Right cardiac atrium (tissue), 5 donors: ENCODE measurements at regions not wholly inside any gene's neighbourhood (a gene's known extent, or its start where the extent isn't known, plus 50 kb on each side); places are given as distances from the start of the nearest gene placed in this dataset.
"Not testable (repeated sequence)": the region's sequence is repeated elsewhere in the genome, so short reads cannot be mapped to it uniquely, and the experiment has no call there.

Source experiments
- ATAC-seq, 2 donors: fragments of 200-7000 bp; cut with Tn5 transposase; one replicate each; pipeline versions ENCODE4 v1.8.0 to v1.9.1; 2020; ENCODE audit warnings: moderate library complexity in 2 of 2, mild to moderate bottlenecking in 1 of 2
- DNase-seq, 3 donors: peaks; one replicate each; pipeline ENCODE4 v3.0.0-alpha.2; 2020
- H3K27ac ChIP-seq: one replicate; pipeline ENCODE4 v1.5.1; 2013; ENCODE audit warnings: mild to moderate bottlenecking, low read length, control low read depth, moderate library complexity
- H3K27me3 ChIP-seq: one replicate; pipeline ENCODE4 v1.6.1; 2013; ENCODE audit not compliant: control insufficient read depth, insufficient read depth
- H3K4me1 ChIP-seq: one replicate; pipeline ENCODE4 v1.6.1; 2013; ENCODE audit warnings: low read length; ENCODE audit not compliant: control insufficient read depth, insufficient read depth
- H3K4me3 ChIP-seq: one replicate; pipeline ENCODE4 v1.5.1; 2013; ENCODE audit warnings: low read length, control low read depth
- H3K9me3 ChIP-seq: one replicate; pipeline ENCODE4 v1.6.1; 2013; ENCODE audit warnings: low read length; ENCODE audit not compliant: control insufficient read depth
- WGBS: extraction: QIAGEN DNeasy Blood & Tissue Kit; methylation state at CpG from one replicate; pipeline ENCODE4 v1.1.7; 2013; 5-methylcytosine and 5-hydroxymethylcytosine counted together
- intact Hi-C, 4 donors: fragments of 100-400 bp; cut with DNase I; formaldehyde crosslinking; loops; one replicate each; pipeline versions ENCODE4 v1.11.0 to v1.14.0; 2022 to 2023
- donor health status: healthy with polysubstance abuse.
- donor health status: DM: no; HTN: yes; CAD: no.
- donor health status: DM: no; HTN: no; CAD: no.
- donor health status: DM: no; HTN: yes; CAD: no; lungs with severe emphysema.
- donor health status: DM: yes; HTN: yes; CAD: no.

GRCh38 chr14:44385296-44385695 lies 121.8 kb downstream of the FSCB start:
- intact Hi-C loops, H3K4me3 ChIP-seq, H3K4me1 ChIP-seq, H3K27ac ChIP-seq, DNase-seq, ATAC-seq, H3K9me3 ChIP-seq, H3K27me3 ChIP-seq: not testable (repeated sequence)
- 87% methylated on average over 6 of the region's 6 CpGs for WGBS

GRCh38 chr14:44384601-44385293 lies 122.3 kb downstream of the FSCB start:
- 95% methylated on average over 38 of the region's 38 CpGs for WGBS
- intact Hi-C loops, H3K27ac ChIP-seq, ATAC-seq, H3K4me1 ChIP-seq, H3K4me3 ChIP-seq, H3K9me3 ChIP-seq, H3K27me3 ChIP-seq: not testable (repeated sequence)
- DNase-seq = peak in 2 of 3 donors; percentile 35 to 50

GRCh38 chr14:44384093-44384492 lies 123.0 kb downstream of the FSCB start:
- ATAC-seq (no peak), DNase-seq (no peak)
- Histone ChIP-seq H3K9me3 (no peaks in the 10 kb centered on the region), H3K4me3 (no peak overlapping the region), H3K4me1 (no peaks in the 10 kb centered on the region), H3K27me3 (no peaks in the 10 kb centered on the region), H3K27ac (no peak overlapping the region)
- 66% methylated on average over 5 of the region's 5 CpGs for WGBS
- intact Hi-C loops = no loop called here

GRCh38 chr14:44383636-44384035 lies 123.4 kb downstream of the FSCB start:
- H3K27ac ChIP-seq = no peak overlapping the region
- intact Hi-C loops = no loop called here
- DNase-seq = no peak
- H3K9me3 ChIP-seq = no peaks in the 10 kb centered on the region
- H3K27me3 ChIP-seq = no peaks in the 10 kb centered on the region
- H3K4me1 ChIP-seq = no peaks in the 10 kb centered on the region
- ATAC-seq = peak in 1 of 2 donors; percentile 29
- H3K4me3 ChIP-seq = no peak overlapping the region

- H3K27ac ChIP-seq = no peak overlapping the region
- peak; percentile 20 to 53 (median 24) for DNase-seq
- no peak overlapping the region for H3K4me3 ChIP-seq
- 53% methylated on average over 5 of the region's 5 CpGs for WGBS
- H3K4me1 ChIP-seq = no peaks in the 10 kb centered on the region
- H3K27me3 ChIP-seq = no peaks in the 10 kb centered on the region
- ATAC-seq = peak in 1 of 2 donors; percentile 57
- H3K9me3 ChIP-seq = no peaks in the 10 kb centered on the region
- intact Hi-C loops = no loop called here
Observed at GRCh38 chr14:44379292-44379977, 127.6 kb downstream of the FSCB start.

- 77% methylated on average over 1 of the region's 1 CpG for WGBS
- no peaks in the 10 kb centered on the region for H3K9me3 ChIP-seq
- no peak overlapping the region for H3K27ac ChIP-seq
- DNase-seq = no peak
- intact Hi-C loops = no loop called here
- no peaks in the 10 kb centered on the region for H3K4me1 ChIP-seq
- no peaks in the 10 kb centered on the region for H3K27me3 ChIP-seq
- H3K4me3 ChIP-seq = no peak overlapping the region
- ATAC-seq = no peak
Observed at GRCh38 chr14:44374906-44375305, 132.2 kb downstream of the FSCB start.

GRCh38 chr14:44372807-44373489 lies 134.1 kb downstream of the FSCB start:
- Histone ChIP-seq H3K9me3 (no peaks in the 10 kb centered on the region), H3K27me3 (no peaks in the 10 kb centered on the region), H3K4me1 (no peaks in the 10 kb centered on the region), H3K4me3 (no peak overlapping the region), H3K27ac (no peak overlapping the region)
- ATAC-seq (no peak), DNase-seq (no peak)
- intact Hi-C loops = no loop called here
- WGBS = 96% methylated on average over 1 of the region's 1 CpG

GRCh38 chr14:44372231-44372630 lies 134.9 kb downstream of the FSCB start:
- intact Hi-C loops = no loop called here
- H3K27ac ChIP-seq = no peak overlapping the region
- DNase-seq = no peak
- H3K9me3 ChIP-seq = no peaks in the 10 kb centered on the region
- H3K27me3 ChIP-seq = no peaks in the 10 kb centered on the region
- H3K4me3 ChIP-seq = no peak overlapping the region
- H3K4me1 ChIP-seq = no peaks in the 10 kb centered on the region
- no peak for ATAC-seq

GRCh38 chr14:44370727-44371126 lies 136.4 kb downstream of the FSCB start:
- intact Hi-C loops = no loop called here
- H3K9me3 ChIP-seq = no peaks in the 10 kb centered on the region
- H3K4me3 ChIP-seq = no peak overlapping the region
- H3K4me1 ChIP-seq = no peaks in the 10 kb centered on the region
- no peak overlapping the region for H3K27ac ChIP-seq
- WGBS = 43% methylated on average over 1 of the region's 1 CpG
- H3K27me3 ChIP-seq = no peaks in the 10 kb centered on the region
- DNase-seq = no peak
- no peak for ATAC-seq

GRCh38 chr14:44369401-44370123 lies 137.5 kb downstream of the FSCB start:
- ATAC-seq (no peak), DNase-seq (no peak)
- intact Hi-C loops = no loop called here
- H3K4me1 ChIP-seq = no peaks in the 10 kb centered on the region
- H3K9me3 ChIP-seq = no peaks in the 10 kb centered on the region
- H3K4me3 ChIP-seq = no peak overlapping the region
- H3K27me3 ChIP-seq = no peaks in the 10 kb centered on the region
- no peak overlapping the region for H3K27ac ChIP-seq

- intact Hi-C loops = no loop called here
- Histone ChIP-seq H3K27me3 (no peaks in the 10 kb centered on the region), H3K4me3 (no peak overlapping the region), H3K9me3 (no peaks in the 10 kb centered on the region), H3K4me1 (no peaks in the 10 kb centered on the region), H3K27ac (no peak overlapping the region)
- DNase-seq (no peak), ATAC-seq (no peak)
- WGBS = 86% methylated on average over 2 of the region's 2 CpGs
Observed at GRCh38 chr14:44361083-44361482, 146.0 kb downstream of the FSCB start.
